ENCODE measurements at regions not wholly inside any gene's neighbourhood (a gene's known extent, or its start where the extent isn't known, plus 50 kb on each side); places are given as distances from the start of the nearest gene placed in this dataset.

GRCh38 chr9:115717711-115718173 lies 435.8 kb upstream of the PAPPA start:
- Histone ChIP-seq H3K36me3 (replicated peaks; ENCODE audit: insufficient read depth, low read depth) (no peaks in the 10 kb centered on the region), H3K4me1 (ENCODE audit: insufficient read depth) (peaks cover under 1% of the 10 kb centered on the region), H2AFZ (no peak overlapping the region), H3K4me2 (no peak overlapping the region), H3K79me2 (no peaks in the 10 kb centered on the region), H3K27ac (no peak overlapping the region), H3K9me2 (replicated peaks; ENCODE audit: insufficient read depth) (no peaks in the 10 kb centered on the region), H3K27me3 (no peaks in the 10 kb centered on the region), H4K20me1 (ENCODE audit: insufficient read depth, poor library complexity, severe bottlenecking) (no peaks in the 10 kb centered on the region), H3K9me3 (ENCODE audit: low read depth) (no peaks in the 10 kb centered on the region), H3K4me3 (no peak overlapping the region)
- no peak for DNase-seq (ENCODE audit: low spot score)
- no peak for TF ChIP-seq EZH2 (IDR thresholded peaks at IDR 0.05; ENCODE audit: borderline replicate concordance)
- no peak for TF ChIP-seq CTCF (IDR thresholded peaks at IDR 0.05; ENCODE audit: poor library complexity)
- no peak for TF ChIP-seq EZH2phosphoT487 (IDR thresholded peaks at IDR 0.05; ENCODE audit: low read depth, severe bottlenecking, unreplicated experiment)
- 85% methylated on average over 1 of the region's 1 CpG for whole genome bisulfite sequencing (ENCODE audit: low lambda C conversion rate, missing lambda C conversion rate)

GRCh38 chr9:115730396-115730795 lies 423.2 kb upstream of the PAPPA start:
- 67% methylated on average over 4 of the region's 4 CpGs for WGBS (ENCODE audit: low lambda C conversion rate, missing lambda C conversion rate)
- DNase-seq (ENCODE audit: low spot score): no peak
- H3K4me3 ChIP-seq: no peak overlapping the region
- no peaks in the 10 kb centered on the region for H3K4me1 ChIP-seq (ENCODE audit: insufficient read depth)
- no peaks in the 10 kb centered on the region for H3K9me3 ChIP-seq (ENCODE audit: low read depth)
- H3K27ac ChIP-seq: peak overlapping the region; percentile 15
- no peaks in the 10 kb centered on the region for H3K79me2 ChIP-seq
- no peak overlapping the region for H2AFZ ChIP-seq
- no peaks in the 10 kb centered on the region for H3K27me3 ChIP-seq
- TF ChIP-seq EZH2phosphoT487 (IDR thresholded peaks at IDR 0.05; ENCODE audit: low read depth, severe bottlenecking, unreplicated experiment): no peak
- TF ChIP-seq CTCF (IDR thresholded peaks at IDR 0.05; ENCODE audit: poor library complexity): no peak
- TF ChIP-seq EZH2 (IDR thresholded peaks at IDR 0.05; ENCODE audit: borderline replicate concordance): no peak
- H3K36me3 ChIP-seq (replicated peaks; ENCODE audit: insufficient read depth, low read depth): no peaks in the 10 kb centered on the region
- H3K4me2 ChIP-seq: no peak overlapping the region
- no peaks in the 10 kb centered on the region for H3K9me2 ChIP-seq (replicated peaks; ENCODE audit: insufficient read depth)
- H4K20me1 ChIP-seq (ENCODE audit: insufficient read depth, poor library complexity, severe bottlenecking): no peaks in the 10 kb centered on the region

- Histone ChIP-seq H3K4me2 (no peak overlapping the region), H3K4me3 (no peak overlapping the region), H4K20me1 (ENCODE audit: insufficient read depth, poor library complexity, severe bottlenecking) (no peaks in the 10 kb centered on the region), H3K4me1 (ENCODE audit: insufficient read depth) (no peaks in the 10 kb centered on the region), H3K36me3 (replicated peaks; ENCODE audit: insufficient read depth, low read depth) (no peaks in the 10 kb centered on the region), H3K9me2 (replicated peaks; ENCODE audit: insufficient read depth) (no peaks in the 10 kb centered on the region), H3K79me2 (no peaks in the 10 kb centered on the region), H3K27me3 (no peaks in the 10 kb centered on the region), H3K27ac (peak overlapping the region; percentile 15), H2AFZ (no peak overlapping the region), H3K9me3 (ENCODE audit: low read depth) (no peaks in the 10 kb centered on the region)
- WGBS (ENCODE audit: low lambda C conversion rate, missing lambda C conversion rate): 69% methylated on average over 1 of the region's 1 CpG
- TF ChIP-seq EZH2phosphoT487 (IDR thresholded peaks at IDR 0.05; ENCODE audit: low read depth, severe bottlenecking, unreplicated experiment): no peak
- DNase-seq (ENCODE audit: low spot score): no peak
These were observed 422.7 kb upstream of the PAPPA start for GRCh38 chr9:115730845-115731244.

GRCh38 chr9:115733318-115734110 lies 420.1 kb upstream of the PAPPA start:
- H3K4me3 ChIP-seq: no peak overlapping the region
- H3K9me3 ChIP-seq (ENCODE audit: low read depth): no peaks in the 10 kb centered on the region
- H3K36me3 ChIP-seq (replicated peaks; ENCODE audit: insufficient read depth, low read depth): no peaks in the 10 kb centered on the region
- H3K4me2 ChIP-seq: no peak overlapping the region
- H3K4me1 ChIP-seq (ENCODE audit: insufficient read depth): no peaks in the 10 kb centered on the region
- DNase-seq (ENCODE audit: low spot score): no peak
- TF ChIP-seq EZH2phosphoT487 (IDR thresholded peaks at IDR 0.05; ENCODE audit: low read depth, severe bottlenecking, unreplicated experiment) (no peak), CTCF (IDR thresholded peaks at IDR 0.05; ENCODE audit: poor library complexity) (no peak), EZH2 (IDR thresholded peaks at IDR 0.05; ENCODE audit: borderline replicate concordance) (no peak)
- no peak overlapping the region for H2AFZ ChIP-seq
- 32% methylated on average over 4 of the region's 4 CpGs for WGBS (ENCODE audit: low lambda C conversion rate, missing lambda C conversion rate)
- H4K20me1 ChIP-seq (ENCODE audit: insufficient read depth, poor library complexity, severe bottlenecking): no peaks in the 10 kb centered on the region
- no peaks in the 10 kb centered on the region for H3K27me3 ChIP-seq
- no peaks in the 10 kb centered on the region for H3K79me2 ChIP-seq
- no peak overlapping the region for H3K27ac ChIP-seq
- H3K9me2 ChIP-seq (replicated peaks; ENCODE audit: insufficient read depth): no peaks in the 10 kb centered on the region
